Urothelium cell line (cell line): ENCODE measurements at regions not wholly inside any gene's neighbourhood (a gene's known extent, or its start where the extent isn't known, plus 50 kb on each side); places are given as distances from the start of the nearest gene placed in this dataset.
"Not testable (repeated sequence)": the region's sequence is repeated elsewhere in the genome, so short reads cannot be mapped to it uniquely, and the experiment has no call there.

Experiments used
- DNase-seq: peaks from one replicate; pipeline ENCODE4 v3.0.0; 2011; ENCODE audit warnings: low spot score, mixed read lengths
- FAIRE-seq: peaks from 2 replicates; lab custom pipeline; 2011; peaks lifted over from hg19 to GRCh38; lab: Jason Lieb, UNC

DNA sequence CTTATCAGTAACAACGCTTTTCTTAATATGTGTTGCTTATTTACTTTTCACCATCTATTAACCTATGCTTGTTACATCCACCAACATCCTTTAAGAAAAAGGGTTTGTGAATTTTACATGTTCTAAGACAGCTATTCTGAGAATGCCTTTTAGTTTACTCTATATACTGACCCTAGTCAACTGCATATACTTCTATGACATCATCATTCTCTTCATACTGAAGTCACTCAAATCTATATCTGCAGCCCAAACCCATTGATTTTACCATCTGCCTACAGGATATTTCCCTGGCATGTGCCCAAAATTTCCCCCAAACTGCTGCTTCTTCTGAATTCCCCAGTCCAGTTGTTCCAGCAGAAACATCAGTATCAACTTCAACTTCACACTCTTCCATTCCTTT lies 94.6 kb upstream of the FAM204A start:
- FAIRE-seq: no peak
- DNase-seq: no peak

DNA sequence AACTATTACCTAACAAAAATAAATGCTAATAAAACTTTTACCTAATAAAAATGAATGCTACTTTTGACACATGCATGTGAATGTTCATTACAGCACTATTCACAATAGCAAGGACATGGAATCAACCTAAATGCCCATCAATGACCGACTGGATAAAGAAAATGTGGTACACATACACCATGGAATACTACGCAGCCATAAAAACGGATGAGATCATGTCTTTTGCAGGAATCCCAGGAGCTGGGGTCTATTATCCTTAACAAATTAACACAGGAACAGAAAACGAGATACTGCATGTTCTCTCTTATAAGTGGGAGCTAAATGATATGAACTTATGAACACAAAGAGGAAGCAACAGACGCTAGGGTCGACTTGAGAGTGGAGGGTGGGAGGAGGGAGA lies 88.1 kb upstream of the FAM204A start:
- FAIRE-seq: no peak

DNA sequence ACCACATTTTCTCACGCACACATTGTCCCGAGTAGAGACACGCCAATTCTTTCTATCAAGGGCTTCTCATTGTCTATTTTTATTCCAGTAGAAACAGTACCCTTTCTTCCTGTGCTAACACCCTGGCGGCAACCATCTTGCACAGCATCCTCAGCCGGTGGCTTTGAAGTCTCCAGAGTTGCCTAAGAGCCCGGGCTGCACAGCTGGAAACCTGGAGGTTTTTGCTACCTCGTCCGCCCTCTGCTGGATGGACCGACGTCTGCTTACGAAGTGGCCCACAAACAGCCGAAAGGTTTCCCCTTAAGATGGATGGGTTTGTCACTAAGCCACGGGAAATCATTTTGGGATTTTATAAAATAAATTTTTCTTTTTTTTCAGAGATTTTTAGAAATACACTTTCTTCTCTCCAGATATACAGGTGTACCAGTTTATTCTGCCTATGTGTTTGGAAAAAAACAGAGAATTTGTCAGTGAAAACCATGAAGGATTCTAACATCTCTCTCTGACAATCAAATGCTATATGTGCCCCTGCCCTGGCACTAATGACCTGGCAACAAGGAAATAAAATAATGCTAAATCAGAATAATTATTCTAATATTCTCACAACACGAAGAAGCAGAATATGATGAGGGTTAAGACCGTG lies 81.8 kb upstream of the FAM204A start:
- no peak for FAIRE-seq

More for the DNA sequence above, 88.1 kb upstream of the FAM204A start:
- DNase-seq: no peak

DNA sequence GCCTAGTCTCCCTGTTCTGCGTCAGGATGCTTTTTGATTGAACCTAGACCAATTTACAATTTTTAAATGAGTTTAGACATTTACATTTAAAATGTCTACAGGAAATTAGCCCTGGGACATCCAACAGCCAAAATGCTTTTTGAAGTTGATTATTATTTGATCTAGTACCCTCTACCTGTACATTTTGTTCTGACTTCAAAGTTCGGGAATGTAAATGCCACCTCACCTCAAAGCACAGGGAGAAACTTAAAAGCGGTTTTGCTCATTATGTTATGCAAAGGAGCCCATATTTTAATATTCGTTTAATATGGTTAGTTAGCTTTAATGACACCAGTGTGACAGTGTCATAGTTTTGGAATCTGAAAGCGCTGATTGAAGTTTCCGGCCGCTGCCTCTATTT lies 80.1 kb upstream of the FAM204A start:
- FAIRE-seq: no peak

More for the DNA sequence above, 81.8 kb upstream of the FAM204A start:
- peak; percentile 84 for DNase-seq

GRCh38 chr10:118420049-118420448 lies 77.9 kb upstream of the FAM204A start:
- not testable (repeated sequence) for DNase-seq, FAIRE-seq

More for the DNA sequence above, 80.1 kb upstream of the FAM204A start:
- DNase-seq: no peak

GRCh38 chr10:118412932-118413331 lies 70.8 kb upstream of the FAM204A start:
- no peak for FAIRE-seq
- no peak for DNase-seq

DNA sequence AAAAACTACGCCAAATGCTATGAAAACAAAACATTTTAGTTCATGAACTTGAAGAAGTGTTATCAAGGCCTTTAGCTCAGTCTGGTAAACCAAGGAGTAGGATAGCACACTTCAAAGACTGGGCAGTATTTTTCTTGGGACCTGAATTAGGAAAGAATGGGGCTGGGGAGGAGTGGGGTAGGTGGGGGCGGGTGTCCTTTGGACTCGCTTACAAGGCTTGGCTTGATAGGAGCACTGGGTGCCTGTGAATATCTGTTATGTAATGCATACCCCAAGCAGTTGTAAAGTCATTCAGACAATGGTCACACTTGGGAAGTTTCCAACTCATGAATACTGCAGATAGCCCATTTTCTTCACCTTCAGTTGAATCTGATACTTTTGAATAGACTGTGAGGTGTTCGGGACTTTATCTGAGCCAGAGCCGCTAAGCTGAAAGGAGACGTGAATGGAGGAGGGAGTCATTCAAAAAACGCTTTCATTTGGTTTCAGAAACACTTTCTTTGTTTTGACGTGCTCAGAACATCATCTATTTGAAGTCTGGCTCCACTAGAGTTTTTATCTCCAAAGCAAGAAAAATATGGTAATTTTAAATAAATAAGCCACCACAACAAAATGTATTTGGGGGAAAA lies 70.1 kb upstream of the FAM204A start:
- DNase-seq: no peak
- FAIRE-seq: no peak

DNA sequence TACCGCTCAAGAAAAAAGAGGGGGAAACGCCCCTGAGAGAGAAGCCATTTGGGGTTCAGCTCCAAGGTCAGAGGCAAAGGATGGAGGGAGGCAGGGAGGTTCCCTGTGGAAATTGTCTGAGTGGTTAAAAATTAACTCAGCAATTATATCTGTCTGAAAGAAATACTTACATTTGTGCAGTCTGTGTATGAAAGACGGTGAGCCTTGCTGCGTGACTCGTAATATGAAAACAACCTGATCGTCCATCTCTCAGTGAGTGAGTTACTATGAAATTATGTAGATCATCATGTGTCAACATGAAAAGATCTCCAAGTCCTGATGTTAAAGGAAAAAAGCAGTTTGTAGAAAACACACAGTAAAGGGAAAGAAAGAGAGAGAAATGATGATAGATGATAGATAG lies 67.2 kb upstream of the FAM204A start:
- no peak for DNase-seq
- no peak for FAIRE-seq

- FAIRE-seq (no peak), DNase-seq (no peak)
These were observed 66.1 kb upstream of the FAM204A start for GRCh38 chr10:118408181-118408580.

- FAIRE-seq: no peak
- DNase-seq: no peak
These were observed 65.7 kb upstream of the FAM204A start for GRCh38 chr10:118407777-118408176.

- no peak for FAIRE-seq
- no peak for DNase-seq
These were observed 64.9 kb upstream of the FAM204A start for GRCh38 chr10:118407026-118407425.

- FAIRE-seq (no peak), DNase-seq (no peak)
These were observed 63.8 kb upstream of the FAM204A start for GRCh38 chr10:118405928-118406327.

DNA sequence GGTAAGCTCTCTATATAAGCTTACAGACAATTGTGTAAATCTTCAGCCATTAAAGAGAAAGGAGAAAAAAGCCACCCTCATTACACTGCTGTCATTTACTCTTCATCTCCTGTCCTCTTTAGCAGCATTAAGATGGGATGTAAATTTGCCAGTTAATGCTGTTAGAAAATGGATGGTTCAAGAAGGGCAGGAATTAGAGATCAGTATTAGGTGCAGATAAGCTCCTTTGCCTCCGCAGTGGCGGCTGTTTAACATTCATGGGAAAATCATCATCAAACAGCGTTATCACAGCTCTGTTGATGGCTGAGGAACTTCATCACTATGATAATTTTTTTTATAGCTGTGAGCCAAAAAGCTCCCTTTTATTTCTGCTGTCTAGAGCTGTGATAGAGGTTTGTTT lies 61.8 kb upstream of the FAM204A start:
- no peak for DNase-seq
- FAIRE-seq: no peak

DNA sequence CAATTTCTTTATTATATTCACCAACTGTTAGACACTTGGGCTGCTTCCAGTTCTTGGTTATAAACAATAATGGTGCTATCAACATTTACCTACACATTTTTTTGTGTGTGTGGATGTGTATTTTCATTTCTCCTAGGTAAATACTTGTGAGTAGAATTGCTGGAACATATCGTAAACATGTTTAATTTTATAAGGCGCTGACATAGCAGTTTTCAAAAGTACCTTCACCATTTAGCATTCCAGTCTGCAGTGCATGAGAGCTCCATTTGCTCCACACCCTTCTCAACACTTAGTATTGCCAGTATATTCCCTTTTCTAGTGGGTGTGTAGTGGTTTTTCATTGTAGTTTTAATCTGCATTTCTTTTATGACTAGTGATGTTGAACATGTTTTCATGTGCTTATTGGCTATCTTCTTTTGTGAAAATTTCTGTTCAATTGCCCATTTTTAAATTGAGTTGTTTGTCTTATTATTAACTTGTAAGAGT lies 59.6 kb upstream of the FAM204A start:
- FAIRE-seq: no peak
- no peak for DNase-seq

GRCh38 chr10:118397391-118397790 lies 55.3 kb upstream of the FAM204A start:
- no peak for DNase-seq
- no peak for FAIRE-seq

DNA sequence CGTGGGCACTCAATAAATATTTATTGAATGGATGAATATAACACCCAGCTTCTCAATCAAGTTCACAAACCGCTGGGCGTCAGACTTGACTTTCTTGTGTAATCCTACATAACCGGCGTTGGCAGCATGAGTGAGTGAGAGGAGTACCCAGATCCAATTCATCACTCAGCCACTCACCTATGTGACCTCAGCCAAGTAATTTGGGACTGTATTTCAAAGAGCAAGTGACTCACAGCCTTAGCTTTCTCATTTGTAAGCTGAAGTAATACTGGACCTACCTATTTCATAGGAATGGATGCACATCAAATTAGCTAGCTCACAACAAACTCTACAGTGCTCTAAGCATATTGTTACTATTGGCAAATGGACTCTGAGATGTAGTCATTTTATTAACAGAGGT lies 53.8 kb upstream of the FAM204A start:
- no peak for DNase-seq
- FAIRE-seq: no peak

DNA sequence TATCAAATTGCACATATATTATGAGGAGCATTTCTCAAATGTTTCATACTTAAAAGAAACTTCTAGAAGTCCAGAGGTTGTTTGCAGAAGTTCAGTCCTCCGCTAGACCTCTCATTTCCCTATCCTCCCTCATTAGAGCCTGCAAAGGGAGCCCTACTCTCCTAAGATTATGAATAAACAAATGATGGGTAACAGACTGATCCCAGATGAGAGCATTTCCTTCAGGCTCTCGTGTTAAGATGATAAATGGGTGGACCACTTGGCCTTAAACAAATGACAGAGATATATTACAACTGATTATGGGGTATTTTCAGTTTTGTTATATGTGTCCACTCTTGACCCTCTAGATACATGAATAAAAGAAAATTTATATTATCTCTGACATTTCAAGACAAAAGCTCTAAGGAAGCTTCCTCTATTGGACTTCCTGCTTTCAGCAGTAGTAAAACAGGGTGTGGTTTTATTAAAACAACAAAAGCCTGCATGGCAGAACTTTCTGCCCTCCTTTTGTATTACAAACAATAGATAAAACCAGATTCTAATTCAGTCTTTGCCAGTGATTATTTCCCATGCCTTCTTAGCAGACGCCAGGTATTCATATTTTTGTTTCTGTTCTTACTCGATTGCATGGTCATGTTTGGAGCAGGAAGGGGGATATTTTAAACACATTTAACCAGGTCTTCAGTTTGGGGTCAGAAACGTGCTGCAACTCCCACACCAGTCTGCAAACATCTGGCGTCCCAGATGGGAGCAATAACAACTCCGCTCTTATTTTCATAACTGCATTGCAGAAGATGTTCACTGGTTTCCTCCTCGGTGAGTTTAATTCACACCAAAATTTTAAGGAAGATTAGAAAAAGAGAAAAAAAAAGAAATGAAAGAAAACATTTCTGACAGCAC lies 52.4 kb upstream of the FAM204A start:
- FAIRE-seq (no peak), DNase-seq (no peak)

DNA sequence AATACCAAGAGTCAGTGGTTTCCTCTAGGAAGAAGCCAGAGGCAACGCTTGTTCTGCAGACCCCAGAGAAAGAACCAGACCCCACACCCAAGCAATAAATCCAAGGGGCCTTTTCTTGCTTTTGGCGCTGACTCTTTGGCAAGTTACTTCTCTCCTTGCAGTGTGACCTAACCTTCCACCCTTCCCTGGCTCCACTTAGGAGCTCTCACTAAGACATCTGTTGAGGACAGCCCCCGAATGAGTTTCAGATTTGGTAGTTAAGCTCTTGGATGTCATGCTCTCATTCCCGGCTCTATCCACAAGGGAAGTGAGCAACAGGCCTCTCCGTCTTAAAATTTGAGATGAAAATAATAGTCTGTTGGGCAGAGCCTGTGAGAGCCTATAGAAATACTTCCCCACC lies 50.6 kb upstream of the FAM204A start:
- DNase-seq: no peak
- no peak for FAIRE-seq
